ENCODE measurements at regions not wholly inside any gene's neighbourhood (a gene's known extent, or its start where the extent isn't known, plus 50 kb on each side); places are given as distances from the start of the nearest gene placed in this dataset.

DNA sequence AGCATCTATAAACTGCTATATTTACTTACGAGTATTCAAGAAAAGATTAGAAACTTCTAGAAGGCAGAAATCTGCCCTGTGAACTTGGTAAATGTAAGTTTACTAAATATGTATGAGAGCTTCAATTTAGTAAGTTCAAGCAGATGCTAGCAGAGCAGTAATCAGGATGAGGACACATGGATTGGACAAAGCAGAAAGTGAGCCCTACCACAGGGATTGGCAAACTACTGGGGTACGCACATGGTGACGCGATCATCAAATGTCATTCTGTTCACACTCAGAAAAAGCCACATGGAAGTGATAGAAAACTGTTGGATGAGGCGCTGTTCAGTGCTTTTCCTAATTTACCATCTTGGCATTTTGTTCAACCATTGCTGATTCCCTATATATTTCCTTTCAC is 360.2 kb upstream of the ZNF385D start:
- Histone ChIP-seq H3K9me3 (ENCODE audit: control insufficient read depth, insufficient read depth, low read depth, low read length) (no peaks in the 10 kb centered on the region), H3K36me3 (ENCODE audit: control insufficient read depth in 2 of 2, insufficient read depth in 1 of 2, low read length in 2 of 2) (no peaks in the 10 kb centered on the region), H3K4me3 (ENCODE audit: low read depth, low read length) (no peak overlapping the region), H3K27ac (ENCODE audit: extremely low read depth, low read depth, low read length) (no peak overlapping the region), H3K4me1 (ENCODE audit: control insufficient read depth, insufficient read depth, low read length) (no peaks in the 10 kb centered on the region)
- POLR2A ChIA-PET = no interaction called here
- CTCF ChIA-PET = no interaction called here
- TF ChIP-seq, protein P1, sequence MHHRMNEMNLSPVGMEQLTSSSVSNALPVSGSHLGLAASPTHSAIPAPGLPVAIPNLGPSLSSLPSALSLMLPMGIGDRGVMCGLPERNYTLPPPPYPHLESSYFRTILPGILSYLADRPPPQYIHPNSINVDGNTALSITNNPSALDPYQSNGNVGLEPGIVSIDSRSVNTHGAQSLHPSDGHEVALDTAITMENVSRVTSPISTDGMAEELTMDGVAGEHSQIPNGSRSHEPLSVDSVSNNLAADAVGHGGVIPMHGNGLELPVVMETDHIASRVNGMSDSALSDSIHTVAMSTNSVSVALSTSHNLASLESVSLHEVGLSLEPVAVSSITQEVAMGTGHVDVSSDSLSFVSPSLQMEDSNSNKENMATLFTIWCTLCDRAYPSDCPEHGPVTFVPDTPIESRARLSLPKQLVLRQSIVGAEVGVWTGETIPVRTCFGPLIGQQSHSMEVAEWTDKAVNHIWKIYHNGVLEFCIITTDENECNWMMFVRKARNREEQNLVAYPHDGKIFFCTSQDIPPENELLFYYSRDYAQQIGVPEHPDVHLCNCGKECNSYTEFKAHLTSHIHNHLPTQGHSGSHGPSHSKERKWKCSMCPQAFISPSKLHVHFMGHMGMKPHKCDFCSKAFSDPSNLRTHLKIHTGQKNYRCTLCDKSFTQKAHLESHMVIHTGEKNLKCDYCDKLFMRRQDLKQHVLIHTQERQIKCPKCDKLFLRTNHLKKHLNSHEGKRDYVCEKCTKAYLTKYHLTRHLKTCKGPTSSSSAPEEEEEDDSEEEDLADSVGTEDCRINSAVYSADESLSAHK (tag by site-specific recombination; IDR thresholded peaks at IDR 0.05) = no peak
- no peak for TF ChIP-seq ZNF366 (tag by site-specific recombination; conservative IDR thresholded peaks at IDR 0.05)
- TF ChIP-seq, protein P2, sequence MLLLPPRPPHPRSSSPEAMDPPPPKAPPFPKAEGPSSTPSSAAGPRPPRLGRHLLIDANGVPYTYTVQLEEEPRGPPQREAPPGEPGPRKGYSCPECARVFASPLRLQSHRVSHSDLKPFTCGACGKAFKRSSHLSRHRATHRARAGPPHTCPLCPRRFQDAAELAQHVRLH (tag by site-specific recombination; IDR thresholded peaks at IDR 0.05) = no peak
- no peak for TF ChIP-seq ZNF174 (tag by site-specific recombination; IDR thresholded peaks at IDR 0.05)
- no peak for TF ChIP-seq ZNF571 (tag by site-specific recombination; IDR thresholded peaks at IDR 0.05)
- no peak for TF ChIP-seq ZNF2 (tag by site-specific recombination; IDR thresholded peaks at IDR 0.05)
- no peak for TF ChIP-seq ZNF645 (tag by site-specific recombination; IDR thresholded peaks at IDR 0.05)
- no peak for TF ChIP-seq ZSCAN4 (tag by site-specific recombination; IDR thresholded peaks at IDR 0.05)
- no peak for TF ChIP-seq ZNF214 (tag by site-specific recombination; IDR thresholded peaks at IDR 0.05; ENCODE audit: borderline replicate concordance)

GRCh38 chr3:22113453-22113852 is 362.4 kb upstream of the ZNF385D start:
- H3K9me3 ChIP-seq (ENCODE audit: control insufficient read depth, insufficient read depth, low read depth, low read length) = no peaks in the 10 kb centered on the region
- TF ChIP-seq PRDM1 (tag by site-specific recombination; IDR thresholded peaks at IDR 0.05) (no peak), ZNF521 (tag by site-specific recombination; IDR thresholded peaks at IDR 0.05) (no peak), ZNF2 (tag by site-specific recombination; IDR thresholded peaks at IDR 0.05) (no peak), ZNF223 (tag by site-specific recombination; IDR thresholded peaks at IDR 0.05) (no peak), ZNF354C (tag by site-specific recombination; IDR thresholded peaks at IDR 0.05; ENCODE audit: borderline replicate concordance, low read depth) (no peak), ZNF37A (tag by site-specific recombination; IDR thresholded peaks at IDR 0.05) (no peak), ZNF510 (tag by site-specific recombination; IDR thresholded peaks at IDR 0.05; ENCODE audit: insufficient replicate concordance) (no peak), ZNF24 (tag by site-specific recombination; IDR thresholded peaks at IDR 0.05) (no peak), SCRT2 (tag by site-specific recombination; IDR thresholded peaks at IDR 0.05) (no peak), ZNF146 (tag by site-specific recombination; IDR thresholded peaks at IDR 0.05) (no peak), ZNF16 (tag by site-specific recombination; IDR thresholded peaks at IDR 0.05; ENCODE audit: low read depth) (no peak), ZBTB17 (tag by site-specific recombination; IDR thresholded peaks at IDR 0.05) (no peak), ZNF449 (tag by site-specific recombination; IDR thresholded peaks at IDR 0.05) (no peak), KLF7 (tag by site-specific recombination; IDR thresholded peaks at IDR 0.05; ENCODE audit: borderline replicate concordance) (no peak), ZNF302 (tag by site-specific recombination; IDR thresholded peaks at IDR 0.05; ENCODE audit: low read depth) (no peak)
- TF ChIP-seq, protein P3, sequence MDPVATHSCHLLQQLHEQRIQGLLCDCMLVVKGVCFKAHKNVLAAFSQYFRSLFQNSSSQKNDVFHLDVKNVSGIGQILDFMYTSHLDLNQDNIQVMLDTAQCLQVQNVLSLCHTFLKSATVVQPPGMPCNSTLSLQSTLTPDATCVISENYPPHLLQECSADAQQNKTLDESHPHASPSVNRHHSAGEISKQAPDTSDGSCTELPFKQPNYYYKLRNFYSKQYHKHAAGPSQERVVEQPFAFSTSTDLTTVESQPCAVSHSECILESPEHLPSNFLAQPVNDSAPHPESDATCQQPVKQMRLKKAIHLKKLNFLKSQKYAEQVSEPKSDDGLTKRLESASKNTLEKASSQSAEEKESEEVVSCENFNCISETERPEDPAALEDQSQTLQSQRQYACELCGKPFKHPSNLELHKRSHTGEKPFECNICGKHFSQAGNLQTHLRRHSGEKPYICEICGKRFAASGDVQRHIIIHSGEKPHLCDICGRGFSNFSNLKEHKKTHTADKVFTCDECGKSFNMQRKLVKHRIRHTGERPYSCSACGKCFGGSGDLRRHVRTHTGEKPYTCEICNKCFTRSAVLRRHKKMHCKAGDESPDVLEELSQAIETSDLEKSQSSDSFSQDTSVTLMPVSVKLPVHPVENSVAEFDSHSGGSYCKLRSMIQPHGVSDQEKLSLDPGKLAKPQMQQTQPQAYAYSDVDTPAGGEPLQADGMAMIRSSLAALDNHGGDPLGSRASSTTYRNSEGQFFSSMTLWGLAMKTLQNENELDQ (tag by site-specific recombination; IDR thresholded peaks at IDR 0.05; ENCODE audit: low read depth) = no peak
- TF ChIP-seq, protein P4, sequence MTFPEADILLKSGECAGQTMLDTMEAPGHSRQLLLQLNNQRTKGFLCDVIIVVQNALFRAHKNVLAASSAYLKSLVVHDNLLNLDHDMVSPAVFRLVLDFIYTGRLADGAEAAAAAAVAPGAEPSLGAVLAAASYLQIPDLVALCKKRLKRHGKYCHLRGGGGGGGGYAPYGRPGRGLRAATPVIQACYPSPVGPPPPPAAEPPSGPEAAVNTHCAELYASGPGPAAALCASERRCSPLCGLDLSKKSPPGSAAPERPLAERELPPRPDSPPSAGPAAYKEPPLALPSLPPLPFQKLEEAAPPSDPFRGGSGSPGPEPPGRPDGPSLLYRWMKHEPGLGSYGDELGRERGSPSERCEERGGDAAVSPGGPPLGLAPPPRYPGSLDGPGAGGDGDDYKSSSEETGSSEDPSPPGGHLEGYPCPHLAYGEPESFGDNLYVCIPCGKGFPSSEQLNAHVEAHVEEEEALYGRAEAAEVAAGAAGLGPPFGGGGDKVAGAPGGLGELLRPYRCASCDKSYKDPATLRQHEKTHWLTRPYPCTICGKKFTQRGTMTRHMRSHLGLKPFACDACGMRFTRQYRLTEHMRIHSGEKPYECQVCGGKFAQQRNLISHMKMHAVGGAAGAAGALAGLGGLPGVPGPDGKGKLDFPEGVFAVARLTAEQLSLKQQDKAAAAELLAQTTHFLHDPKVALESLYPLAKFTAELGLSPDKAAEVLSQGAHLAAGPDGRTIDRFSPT (tag by site-specific recombination; IDR thresholded peaks at IDR 0.05) = no peak
- H3K36me3 ChIP-seq (ENCODE audit: control insufficient read depth in 2 of 2, insufficient read depth in 1 of 2, low read length in 2 of 2) = no peaks in the 10 kb centered on the region
- H3K4me1 ChIP-seq (ENCODE audit: control insufficient read depth, insufficient read depth, low read length) = no peaks in the 10 kb centered on the region
- POLR2A ChIA-PET = no interaction called here
- no peak overlapping the region for H3K4me3 ChIP-seq (ENCODE audit: low read depth, low read length)
- CTCF ChIA-PET = no interaction called here
- no peak overlapping the region for H3K27ac ChIP-seq (ENCODE audit: extremely low read depth, low read depth, low read length)

Data from HEK293 (cell line).